Vagina (tissue), 2 donors: ENCODE measurements at regions not wholly inside any gene's neighbourhood (a gene's known extent, or its start where the extent isn't known, plus 50 kb on each side); places are given as distances from the start of the nearest gene placed in this dataset.

ENCODE experiments used
- DNase-seq, 2 donors: peaks; one replicate each; pipeline ENCODE4 v3.0.0-alpha.2; 2017; ENCODE audit errors: extremely low spot score in 2 of 2
- H3K27ac ChIP-seq: fragments of 200-600 bp; sonication (generic); one replicate; pipeline ENCODE4 v1.5.1; 2019
- H3K27me3 ChIP-seq: fragments of 200-600 bp; sonication (generic); one replicate; pipeline ENCODE4 v1.5.1; 2019
- H3K36me3 ChIP-seq, 2 donors: fragments of 200-600 bp; sonication (generic); one replicate each; pipeline ENCODE4 v1.5.1; 2017 to 2019
- H3K4me1 ChIP-seq: fragments of 200-600 bp; sonication (generic); one replicate; pipeline ENCODE4 v1.5.1; 2019
- H3K4me3 ChIP-seq, 2 donors: fragments of 200-600 bp; sonication (generic); 1 replicate in 1 of 2; 2 replicates in 1 of 2; pipeline ENCODE4 v1.5.1; 2016 to 2019
- H3K9me3 ChIP-seq: fragments of 200-600 bp; sonication (generic); one replicate; pipeline ENCODE4 v1.5.1; 2019
- CTCF ChIP-seq, 3 experiments: fragments of 450-650 bp in 2 of 3; fragments of 200-600 bp in 1 of 3; sonication (generic) in 1 of 3; IDR thresholded peaks; one replicate each; pipeline ENCODE4 v1.5.1; 2017 to 2019; ENCODE audit warnings: antibody characterized with exemption in 3 of 3, mild to moderate bottlenecking in 2 of 3, moderate library complexity in 2 of 3
- POLR2A ChIP-seq, 2 donors: fragments of 450-650 bp; IDR thresholded peaks; one replicate each; pipeline ENCODE4 v1.6.1; 2017; ENCODE audit warnings: antibody characterized with exemption in 2 of 2, mild to moderate bottlenecking in 2 of 2, moderate library complexity in 2 of 2
- POLR2AphosphoS5 ChIP-seq, 2 donors: sonication (generic); formaldehyde crosslinking; IDR thresholded peaks; one replicate each; pipeline ENCODE4 v1.9.0; 2017; ENCODE audit warnings: antibody characterized with exemption in 2 of 2, mild to moderate bottlenecking in 2 of 2, low read depth in 1 of 2; ENCODE audit not compliant: insufficient read depth in 1 of 2
- intact Hi-C: fragments of 100-400 bp; cut with DNase I; formaldehyde crosslinking; loops from one replicate; pipeline ENCODE4 v1.15.1; 2023

GRCh38 chr1:219703368-219703639 is 90.4 kb upstream of the ZC3H11B start:
- TF ChIP-seq POLR2AphosphoS5 (IDR thresholded peaks at IDR 0.05; ENCODE audit: insufficient read depth in 1 of 2, low read depth in 1 of 2) (no peak), CTCF (IDR thresholded peaks at IDR 0.05) (no peak), POLR2A (IDR thresholded peaks at IDR 0.05) (no peak)
- DNase-seq: no peak
- no peak overlapping the region for H3K27ac ChIP-seq
- H3K4me3 ChIP-seq: no peak overlapping the region
- H3K4me1 ChIP-seq: no peaks in the 10 kb centered on the region
- H3K9me3 ChIP-seq: no peaks in the 10 kb centered on the region
- intact Hi-C loops: no loop called here
- H3K27me3 ChIP-seq: no peaks in the 10 kb centered on the region
- no peaks in the 10 kb centered on the region for H3K36me3 ChIP-seq

- H3K9me3 ChIP-seq: no peaks in the 10 kb centered on the region
- H3K4me1 ChIP-seq: no peaks in the 10 kb centered on the region
- H3K36me3 ChIP-seq: no peaks in the 10 kb centered on the region
- no peak overlapping the region for H3K4me3 ChIP-seq
- DNase-seq: no peak
- TF ChIP-seq POLR2AphosphoS5 (IDR thresholded peaks at IDR 0.05; ENCODE audit: insufficient read depth in 1 of 2, low read depth in 1 of 2): no peak
- TF ChIP-seq POLR2A (IDR thresholded peaks at IDR 0.05): no peak
- TF ChIP-seq CTCF (IDR thresholded peaks at IDR 0.05): no peak
- H3K27ac ChIP-seq: no peak overlapping the region
- H3K27me3 ChIP-seq: no peaks in the 10 kb centered on the region
- intact Hi-C loops: no loop called here
These were observed 88.6 kb upstream of the ZC3H11B start for GRCh38 chr1:219701476-219701875.

GRCh38 chr1:219699870-219700269 is 87.0 kb upstream of the ZC3H11B start:
- intact Hi-C loops: no loop called here
- no peak for DNase-seq
- H3K4me1 ChIP-seq: no peaks in the 10 kb centered on the region
- H3K27me3 ChIP-seq: no peaks in the 10 kb centered on the region
- no peak overlapping the region for H3K4me3 ChIP-seq
- no peak overlapping the region for H3K27ac ChIP-seq
- H3K9me3 ChIP-seq: no peaks in the 10 kb centered on the region
- TF ChIP-seq POLR2AphosphoS5 (IDR thresholded peaks at IDR 0.05; ENCODE audit: insufficient read depth in 1 of 2, low read depth in 1 of 2) (no peak), CTCF (IDR thresholded peaks at IDR 0.05) (no peak), POLR2A (IDR thresholded peaks at IDR 0.05) (no peak)
- H3K36me3 ChIP-seq: no peaks in the 10 kb centered on the region

- Histone ChIP-seq H3K9me3 (no peaks in the 10 kb centered on the region), H3K4me3 (no peak overlapping the region), H3K36me3 (no peaks in the 10 kb centered on the region), H3K27me3 (no peaks in the 10 kb centered on the region), H3K4me1 (no peaks in the 10 kb centered on the region), H3K27ac (no peak overlapping the region)
- no peak for TF ChIP-seq POLR2AphosphoS5 (IDR thresholded peaks at IDR 0.05; ENCODE audit: insufficient read depth in 1 of 2, low read depth in 1 of 2)
- no peak for TF ChIP-seq POLR2A (IDR thresholded peaks at IDR 0.05)
- no peak for TF ChIP-seq CTCF (IDR thresholded peaks at IDR 0.05)
- DNase-seq: no peak
- intact Hi-C loops: no loop called here
These were observed 84.8 kb upstream of the ZC3H11B start for GRCh38 chr1:219697682-219698081.

DNA sequence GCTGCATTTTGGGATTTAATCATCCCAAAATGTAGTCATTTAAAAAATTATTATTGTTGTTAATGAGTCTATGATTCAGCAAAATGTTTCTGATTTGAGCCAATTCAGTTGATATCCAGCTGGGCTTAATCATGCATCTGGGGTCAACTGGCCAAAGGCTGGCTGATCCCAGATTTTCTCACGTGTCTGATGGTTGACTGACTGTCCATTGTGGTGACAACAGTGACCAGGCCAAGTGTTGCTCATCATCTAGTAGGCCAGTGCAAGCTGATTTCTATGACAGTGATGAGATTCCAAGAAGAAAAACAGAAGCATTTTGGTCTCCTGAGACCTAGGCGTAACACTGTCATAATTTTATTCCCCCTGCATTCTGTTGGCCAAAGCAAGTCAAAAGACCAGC is 80.1 kb upstream of the ZC3H11B start:
- Histone ChIP-seq H3K27me3 (no peaks in the 10 kb centered on the region), H3K4me1 (no peaks in the 10 kb centered on the region), H3K9me3 (no peaks in the 10 kb centered on the region), H3K4me3 (no peak overlapping the region), H3K36me3 (no peaks in the 10 kb centered on the region), H3K27ac (no peak overlapping the region)
- TF ChIP-seq POLR2AphosphoS5 (IDR thresholded peaks at IDR 0.05; ENCODE audit: insufficient read depth in 1 of 2, low read depth in 1 of 2) (no peak), POLR2A (IDR thresholded peaks at IDR 0.05) (no peak), CTCF (IDR thresholded peaks at IDR 0.05) (no peak)
- intact Hi-C loops: no loop called here
- no peak for DNase-seq
